ENCODE measurements at regions not wholly inside any gene's neighbourhood (a gene's known extent, or its start where the extent isn't known, plus 50 kb on each side); places are given as distances from the start of the nearest gene placed in this dataset.
A peak's percentile ranks its signal among the peaks of the same experiment; 100 is the strongest.
"Not testable (repeated sequence)": the region's sequence is repeated elsewhere in the genome, so short reads cannot be mapped to it uniquely, and the experiment has no call there.

DNA sequence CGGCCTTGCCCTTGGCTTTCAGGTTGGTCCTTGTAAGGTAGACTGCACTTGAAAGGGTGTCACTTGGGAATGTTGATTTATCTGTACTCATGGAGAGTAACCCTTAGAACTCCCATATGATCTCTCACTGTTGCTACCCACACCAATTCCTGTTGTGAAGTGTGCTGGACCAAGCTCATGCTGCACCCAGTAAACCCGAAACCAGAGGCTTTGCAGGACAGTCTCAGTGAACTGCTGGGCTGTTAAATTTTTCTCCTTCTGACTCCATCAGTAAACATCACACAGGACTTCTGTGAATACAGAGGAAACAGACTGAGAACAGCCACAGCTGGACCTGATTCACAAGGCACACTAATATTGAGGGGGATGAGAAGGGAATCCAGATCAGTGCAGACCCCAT, 783.0 kb downstream of the TMEM121 start:
- H3K27ac Mint-ChIP-seq: peak overlapping the region; percentile 80
- H3K9me3 Mint-ChIP-seq: peaks cover 7% of the 10 kb centered on the region
- DNase-seq: no peak
- H3K36me3 Mint-ChIP-seq: no peaks in the 10 kb centered on the region
- peaks cover 39% of the 10 kb centered on the region for H3K27me3 Mint-ChIP-seq
- CTCF ChIA-PET: interaction anchor here (0.7 to 4.4 kb wide), 13 partner anchors 10 to 112 kb away, joined by 3 to 50 read pairs (median 25); no protein-coding TSS in a partner anchor
- no peaks in the 10 kb centered on the region for H3K4me1 Mint-ChIP-seq
- no peak overlapping the region for H3K4me3 Mint-ChIP-seq

DNA sequence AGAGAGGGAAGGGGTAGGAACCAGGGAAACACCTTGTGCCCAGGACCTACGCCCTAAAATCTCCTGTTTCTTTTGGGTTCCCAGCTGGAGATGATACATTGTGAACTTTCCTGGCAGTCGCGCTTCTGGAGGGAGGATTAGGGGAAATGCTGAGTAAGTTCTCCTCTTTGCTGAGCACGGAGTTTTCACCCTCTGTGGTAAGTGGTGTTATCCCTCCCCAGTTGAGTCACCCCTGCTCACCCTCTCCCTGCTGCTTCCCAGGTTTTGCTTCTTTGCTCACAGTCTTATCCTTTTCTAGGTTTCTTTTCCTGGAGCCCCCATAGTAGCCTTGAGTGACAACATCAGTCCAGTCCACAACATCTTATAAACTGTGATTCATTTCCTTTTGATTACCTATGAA, 789.1 kb downstream of the TMEM121 start:
- H3K27me3 Mint-ChIP-seq: peaks cover 49% of the 10 kb centered on the region
- H3K4me1 Mint-ChIP-seq: no peaks in the 10 kb centered on the region
- H3K4me3 Mint-ChIP-seq: no peak overlapping the region
- CTCF ChIA-PET: interaction anchor here (0.7 to 3.4 kb wide), 2 partner anchors 59 to 105 kb away, joined by 3 to 10 read pairs; no protein-coding TSS in a partner anchor
- H3K27ac Mint-ChIP-seq: no peak overlapping the region
- no peaks in the 10 kb centered on the region for H3K36me3 Mint-ChIP-seq
- H3K9me3 Mint-ChIP-seq: no peaks in the 10 kb centered on the region
- DNase-seq: no peak

DNA sequence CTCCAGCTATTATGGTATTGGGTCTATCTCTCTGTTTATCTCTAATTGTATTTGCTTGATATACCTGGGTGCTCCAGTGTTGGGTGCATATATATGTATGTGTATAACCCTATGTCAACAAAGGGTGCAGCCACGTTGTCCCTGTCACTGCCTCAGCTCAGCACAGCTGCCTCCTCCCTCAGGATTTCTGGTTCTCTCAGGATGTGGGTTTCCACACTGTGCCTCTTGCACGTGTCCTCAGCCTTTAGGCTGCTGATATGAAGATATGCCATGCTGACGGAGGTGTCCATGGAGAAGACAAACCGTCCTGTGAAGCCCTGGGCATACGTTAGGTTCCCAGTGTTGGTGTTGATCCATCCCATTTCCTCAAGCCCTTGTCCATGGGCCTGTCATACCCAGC, 791.2 kb downstream of the TMEM121 start:
- Mint-ChIP-seq H3K27me3 (peaks cover 57% of the 10 kb centered on the region), H3K9me3 (no peaks in the 10 kb centered on the region), H3K27ac (no peak overlapping the region), H3K4me3 (no peak overlapping the region), H3K36me3 (no peaks in the 10 kb centered on the region), H3K4me1 (no peaks in the 10 kb centered on the region)
- CTCF ChIA-PET: interaction anchor here (0.7 to 5.5 kb wide), 5 partner anchors 8 to 126 kb away, joined by 3 to 39 read pairs (median 3); no protein-coding TSS in a partner anchor
- DNase-seq: no peak

DNA sequence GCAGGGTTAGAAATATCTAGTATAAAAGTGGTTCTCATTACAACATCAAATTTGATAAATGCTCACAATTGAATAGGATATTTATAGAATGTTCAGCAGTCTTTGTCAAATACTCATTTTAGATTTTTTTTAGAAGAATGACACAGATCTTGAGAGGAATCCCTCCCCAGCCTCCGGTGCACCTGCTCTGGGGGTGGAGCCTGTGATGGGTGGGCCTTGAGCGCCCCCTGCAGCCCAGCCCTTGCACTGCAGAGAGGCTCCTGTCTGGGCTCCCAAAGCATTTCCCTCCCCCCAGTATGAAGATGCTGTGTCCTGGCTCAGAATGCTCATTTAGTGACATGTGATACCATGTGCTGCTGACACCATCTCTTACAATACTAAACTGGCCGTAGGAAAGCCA, 792.3 kb downstream of the TMEM121 start:
- H3K9me3 Mint-ChIP-seq: no peaks in the 10 kb centered on the region
- H3K36me3 Mint-ChIP-seq: no peaks in the 10 kb centered on the region
- no peak overlapping the region for H3K27ac Mint-ChIP-seq
- no peaks in the 10 kb centered on the region for H3K4me1 Mint-ChIP-seq
- DNase-seq: peak; percentile 71
- CTCF ChIA-PET: interaction anchor here (0.6 to 5.5 kb wide), 3 partner anchors 9 to 223 kb away, joined by 3 to 39 read pairs (median 3); no protein-coding TSS in a partner anchor
- H3K4me3 Mint-ChIP-seq: no peak overlapping the region
- peaks cover 62% of the 10 kb centered on the region for H3K27me3 Mint-ChIP-seq

DNA sequence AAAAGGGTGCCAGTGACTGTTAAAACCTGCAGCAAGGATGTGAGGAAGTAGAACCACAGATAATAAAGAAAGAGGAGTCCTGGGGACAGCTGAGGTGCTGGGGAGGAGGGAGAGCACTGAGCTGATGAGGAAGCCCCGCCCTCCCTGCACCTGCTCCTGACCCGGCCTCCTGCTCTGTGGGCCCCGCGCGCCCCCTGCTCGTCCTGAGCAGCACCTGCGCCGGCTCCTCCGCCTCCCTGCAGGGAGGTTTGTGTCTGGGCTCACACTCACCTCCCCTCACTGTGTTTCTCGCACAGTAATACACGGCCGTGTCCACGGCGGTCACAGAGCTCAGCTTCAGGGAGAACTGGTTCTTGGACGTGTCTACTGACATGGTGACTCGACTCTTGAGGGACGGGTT, 797.6 kb downstream of the TMEM121 start:
- H3K27ac Mint-ChIP-seq, CTCF ChIA-PET, H3K9me3 Mint-ChIP-seq: not testable (repeated sequence)

DNA sequence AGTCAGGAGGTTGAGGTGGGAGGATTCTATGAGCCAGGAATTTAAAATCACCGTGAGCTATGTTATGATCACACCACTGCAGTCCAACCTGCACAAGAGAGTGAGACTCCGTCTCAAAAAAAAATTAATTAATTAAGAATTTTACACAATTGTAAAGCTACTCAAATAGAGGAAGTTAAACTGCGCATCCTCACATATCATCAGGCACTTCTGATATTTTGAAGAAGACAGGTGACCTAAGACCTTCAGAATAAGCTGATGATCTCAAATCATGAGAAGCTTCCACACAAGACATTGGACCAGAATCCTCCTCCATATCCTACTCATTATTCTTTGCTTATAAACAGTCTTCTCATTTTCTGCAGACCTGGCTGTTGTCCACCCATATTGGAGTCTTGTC, 800.9 kb downstream of the TMEM121 start:
- peaks cover 50% of the 10 kb centered on the region for H3K27me3 Mint-ChIP-seq
- no peak for DNase-seq
- no peak overlapping the region for H3K27ac Mint-ChIP-seq
- H3K4me1 Mint-ChIP-seq: no peaks in the 10 kb centered on the region
- H3K36me3 Mint-ChIP-seq: no peaks in the 10 kb centered on the region
- no peak overlapping the region for H3K4me3 Mint-ChIP-seq
- CTCF ChIA-PET: interaction anchor here (1.0 to 1.2 kb wide), 2 partner anchors 45 to 90 kb away, joined by 3 to 8 read pairs; no protein-coding TSS in a partner anchor
- no peaks in the 10 kb centered on the region for H3K9me3 Mint-ChIP-seq

More for the DNA sequence above, 797.6 kb downstream of the TMEM121 start:
- H3K27me3 Mint-ChIP-seq: peaks cover 51% of the 10 kb centered on the region
- H3K36me3 Mint-ChIP-seq, H3K4me3 Mint-ChIP-seq, H3K4me1 Mint-ChIP-seq: not testable (repeated sequence)
- DNase-seq: peak; percentile 43

DNA sequence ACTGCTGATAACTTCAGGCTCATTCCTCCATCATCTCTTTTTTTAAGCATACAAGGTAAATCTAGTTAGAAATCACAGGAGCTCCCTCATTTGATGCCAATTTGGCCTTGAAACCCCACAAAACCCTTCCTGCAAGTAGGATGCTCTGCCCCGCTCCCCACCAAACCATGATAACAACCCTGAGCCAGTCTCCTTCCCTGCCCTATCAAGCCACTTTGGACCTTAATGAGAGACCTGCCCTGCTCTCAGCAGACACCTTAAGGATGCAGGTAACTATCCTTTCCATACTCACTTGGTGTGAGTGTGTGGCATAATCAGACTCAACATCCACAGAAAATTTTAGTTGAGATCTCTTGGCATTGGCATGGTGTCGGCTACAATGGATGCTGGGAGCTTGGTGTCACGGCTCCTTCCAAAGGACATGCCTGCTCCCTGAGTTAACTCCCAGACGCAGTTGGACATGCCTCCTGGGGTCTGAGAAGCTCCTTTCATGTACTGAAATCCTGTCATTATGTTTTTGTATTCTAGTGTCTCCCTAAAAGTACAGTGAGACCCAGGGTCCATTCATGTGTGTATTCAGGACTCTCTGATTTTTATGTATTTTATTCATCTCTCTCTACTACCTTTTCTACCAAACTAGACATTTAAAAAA, 801.4 kb downstream of the TMEM121 start:
- CTCF ChIA-PET: interaction anchor here (1.0 to 1.2 kb wide), 2 partner anchors 44 to 89 kb away, joined by 3 to 8 read pairs; no protein-coding TSS in a partner anchor
- H3K4me3 Mint-ChIP-seq, H3K9me3 Mint-ChIP-seq, H3K4me1 Mint-ChIP-seq, H3K27ac Mint-ChIP-seq, DNase-seq, H3K36me3 Mint-ChIP-seq: not testable (repeated sequence)
- H3K27me3 Mint-ChIP-seq: peaks cover 44% of the 10 kb centered on the region

DNA sequence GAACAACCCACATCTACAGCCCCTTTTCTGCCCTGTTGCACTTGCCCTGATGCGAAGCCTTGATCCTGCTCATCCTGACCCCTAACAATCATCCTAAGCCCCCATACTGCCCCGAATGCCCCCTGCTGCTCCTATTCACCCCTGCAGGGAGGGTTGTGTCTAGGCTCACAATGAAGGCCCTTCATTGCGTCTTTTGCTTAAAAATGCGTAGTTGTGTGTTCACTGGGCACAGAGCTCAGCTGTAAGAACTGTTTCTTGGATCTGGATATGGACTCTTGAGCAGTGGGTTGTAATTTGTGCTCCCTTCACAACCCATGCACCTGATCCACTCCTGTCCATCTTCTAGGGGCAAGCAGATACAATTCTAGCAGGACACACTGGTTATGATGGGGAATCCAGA, 802.9 kb downstream of the TMEM121 start:
- H3K9me3 Mint-ChIP-seq, H3K27ac Mint-ChIP-seq, DNase-seq, H3K4me3 Mint-ChIP-seq, CTCF ChIA-PET, H3K4me1 Mint-ChIP-seq, H3K36me3 Mint-ChIP-seq: not testable (repeated sequence)
- peaks cover 34% of the 10 kb centered on the region for H3K27me3 Mint-ChIP-seq

DNA sequence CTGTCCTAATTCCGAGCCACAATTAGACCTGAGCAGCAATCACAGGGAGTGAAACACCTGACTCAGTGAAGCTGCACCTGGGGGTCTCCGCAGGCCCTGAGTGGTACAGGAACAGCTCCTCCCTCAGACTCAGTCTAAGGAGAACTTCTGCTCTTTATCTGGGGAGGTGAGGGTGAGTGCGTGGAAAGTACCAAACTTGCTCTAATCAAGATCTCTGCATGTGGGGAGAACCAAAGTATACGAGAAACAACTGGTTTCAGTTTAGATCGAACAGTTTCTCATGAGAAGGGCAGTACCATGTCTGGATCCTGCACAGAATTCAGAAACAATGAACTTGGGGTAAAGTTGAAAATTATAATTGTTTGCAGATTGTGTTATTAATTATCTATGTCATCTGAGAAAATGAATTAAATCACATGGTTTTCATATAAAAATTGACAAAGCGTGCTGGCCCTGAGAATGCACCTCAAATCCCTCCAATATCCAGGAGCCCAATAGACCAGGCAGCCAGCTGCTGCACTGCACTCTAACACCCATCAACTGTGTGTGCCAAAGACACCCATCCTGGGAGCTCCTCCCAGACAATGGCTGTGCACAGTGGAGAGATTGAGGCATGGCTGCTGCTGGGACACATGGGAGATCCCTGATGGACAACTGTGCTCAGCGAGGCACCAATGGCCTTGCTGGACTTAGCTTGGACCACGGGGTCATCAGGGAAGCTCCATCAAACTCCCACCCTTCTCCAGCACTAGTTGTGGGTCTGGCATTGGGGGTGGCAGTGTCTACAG, 803.8 kb downstream of the TMEM121 start:
- CTCF ChIA-PET, H3K27ac Mint-ChIP-seq, H3K36me3 Mint-ChIP-seq, H3K4me1 Mint-ChIP-seq, DNase-seq, H3K9me3 Mint-ChIP-seq, H3K4me3 Mint-ChIP-seq: not testable (repeated sequence)
- peaks cover 30% of the 10 kb centered on the region for H3K27me3 Mint-ChIP-seq

DNA sequence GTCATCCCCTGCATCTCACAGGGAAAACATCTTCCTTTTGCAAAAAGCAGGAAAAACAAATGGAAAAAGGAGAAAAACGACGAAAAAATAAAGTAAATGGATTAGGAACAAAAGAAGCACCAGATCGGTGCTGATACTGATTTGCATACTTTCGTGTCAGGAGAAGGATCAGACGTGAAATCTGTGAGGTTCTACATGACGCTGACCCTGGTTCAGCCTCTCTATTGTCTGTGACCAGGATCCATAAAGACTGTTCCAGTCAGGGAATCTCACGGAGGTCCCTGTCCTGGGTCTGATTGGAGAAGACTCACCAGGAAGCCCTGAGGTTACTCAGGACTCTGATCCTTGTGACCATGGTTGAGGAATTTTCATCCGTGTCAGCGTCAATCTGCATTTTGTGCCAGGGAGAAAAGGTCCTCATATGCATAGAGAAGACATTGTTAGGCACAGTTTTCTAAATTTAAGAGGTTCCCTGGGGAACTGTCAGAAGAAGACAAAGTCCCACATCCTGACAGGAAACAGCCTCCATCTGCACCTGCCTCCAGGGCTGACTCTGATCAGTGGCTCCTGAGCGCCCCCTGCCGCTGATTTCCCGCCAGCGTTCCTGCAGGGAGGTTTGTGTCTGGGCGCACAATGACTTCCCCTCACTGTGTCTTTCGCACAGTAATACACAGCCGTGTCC, 808.2 kb downstream of the TMEM121 start:
- CTCF ChIA-PET, H3K4me1 Mint-ChIP-seq, H3K4me3 Mint-ChIP-seq, H3K9me3 Mint-ChIP-seq, H3K27ac Mint-ChIP-seq, H3K36me3 Mint-ChIP-seq: not testable (repeated sequence)
- H3K27me3 Mint-ChIP-seq: peaks cover 15% of the 10 kb centered on the region
- DNase-seq: peak; percentile 74

DNA sequence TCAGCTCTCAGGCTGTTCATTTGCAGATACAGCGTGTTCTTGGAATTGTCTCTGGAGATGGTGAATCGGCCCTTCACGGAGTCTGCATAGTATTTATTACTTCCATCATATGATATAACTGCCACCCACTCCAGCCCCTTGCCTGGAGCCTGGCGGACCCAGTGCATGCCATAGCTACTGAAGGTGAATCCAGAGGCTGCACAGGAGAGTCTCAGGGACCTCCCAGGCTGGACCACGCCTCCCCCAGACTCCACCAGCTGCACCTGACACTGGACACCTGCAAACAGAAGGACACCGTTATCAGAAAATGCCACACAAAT, 808.7 kb downstream of the TMEM121 start:
- peaks cover 15% of the 10 kb centered on the region for H3K27me3 Mint-ChIP-seq
- DNase-seq, H3K4me1 Mint-ChIP-seq, H3K4me3 Mint-ChIP-seq, H3K36me3 Mint-ChIP-seq, H3K27ac Mint-ChIP-seq, CTCF ChIA-PET, H3K9me3 Mint-ChIP-seq: not testable (repeated sequence)

DNA sequence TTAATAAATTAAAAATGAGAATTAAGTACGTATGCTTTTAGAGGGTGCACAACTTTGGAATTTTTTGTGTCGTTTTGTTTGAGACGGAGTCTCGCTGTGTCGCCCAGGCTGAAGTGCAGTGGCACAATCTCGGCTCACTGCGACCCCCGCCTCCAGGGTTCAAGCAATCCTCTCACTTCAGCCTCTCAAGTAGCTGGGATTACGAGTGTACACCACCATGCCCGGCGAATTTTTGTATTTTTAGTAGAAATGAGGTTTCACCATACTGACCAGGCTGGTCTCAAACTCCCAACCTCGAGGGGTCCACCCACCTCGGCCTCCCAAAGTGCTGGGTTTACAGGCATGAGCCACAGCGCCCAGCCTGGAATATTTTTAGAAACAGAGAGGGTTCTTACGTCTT, 812.4 kb downstream of the TMEM121 start:
- H3K9me3 Mint-ChIP-seq, H3K4me3 Mint-ChIP-seq, H3K36me3 Mint-ChIP-seq, DNase-seq, H3K4me1 Mint-ChIP-seq, H3K27me3 Mint-ChIP-seq, H3K27ac Mint-ChIP-seq, CTCF ChIA-PET: not testable (repeated sequence)

DNA sequence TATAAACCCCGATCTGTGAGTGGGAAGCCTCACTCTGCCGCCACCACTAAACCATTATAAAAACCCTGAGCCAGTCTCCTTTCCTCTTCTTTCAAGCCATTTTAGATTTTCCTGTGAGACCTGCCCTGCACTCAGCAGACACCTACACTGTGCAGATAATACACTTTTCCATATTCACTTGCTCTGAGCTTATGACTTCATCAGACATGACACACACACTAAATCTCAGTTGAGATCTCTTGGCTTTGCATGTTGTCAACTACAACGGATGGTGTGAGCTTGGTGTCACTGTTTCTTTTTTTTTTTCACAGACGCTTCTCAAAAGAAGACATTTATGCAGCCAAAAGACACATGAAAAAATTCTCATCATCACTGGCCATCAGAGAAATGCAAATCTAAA, 814.3 kb downstream of the TMEM121 start:
- not testable (repeated sequence) for DNase-seq, H3K36me3 Mint-ChIP-seq, H3K27ac Mint-ChIP-seq, H3K9me3 Mint-ChIP-seq, H3K4me1 Mint-ChIP-seq, H3K4me3 Mint-ChIP-seq
- peaks cover 13% of the 10 kb centered on the region for H3K27me3 Mint-ChIP-seq
- CTCF ChIA-PET: interaction anchor here (1.0 kb wide), 1 partner anchor 76 kb away, joined by 3 read pairs; no protein-coding TSS in a partner anchor

DNA sequence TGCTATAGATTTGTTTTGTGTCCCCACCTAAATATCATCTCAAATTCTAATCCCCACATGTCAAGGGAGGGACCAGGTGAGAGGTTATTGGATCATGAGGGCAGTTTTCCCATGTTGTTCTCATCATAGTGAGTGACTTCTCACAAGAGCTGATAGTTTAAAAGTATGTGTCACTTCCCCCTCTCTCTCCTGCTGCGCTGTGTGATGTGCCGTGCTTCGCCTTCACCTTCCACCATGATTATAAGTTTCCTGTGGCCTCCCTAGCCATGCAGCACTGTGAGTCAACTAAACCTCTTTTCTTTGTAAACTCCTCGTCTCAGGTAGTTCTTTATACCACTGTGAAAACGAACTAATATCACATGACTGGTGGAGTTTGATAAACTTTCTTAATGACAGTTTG, 814.8 kb downstream of the TMEM121 start:
- H3K27me3 Mint-ChIP-seq: peaks cover 13% of the 10 kb centered on the region
- CTCF ChIA-PET, H3K4me3 Mint-ChIP-seq, DNase-seq, H3K36me3 Mint-ChIP-seq, H3K4me1 Mint-ChIP-seq, H3K9me3 Mint-ChIP-seq, H3K27ac Mint-ChIP-seq: not testable (repeated sequence)
